GM18951 (cell line): ENCODE measurements at regions not wholly inside any gene's neighbourhood (a gene's known extent, or its start where the extent isn't known, plus 50 kb on each side); places are given as distances from the start of the nearest gene placed in this dataset.

Source experiments
- POLR2A ChIP-seq: IDR thresholded peaks from 4 replicates; pipeline ENCODE4 v1.6.1; 2011; ENCODE audit warnings: mild to moderate bottlenecking; ENCODE audit not compliant: insufficient read length, insufficient read depth; ENCODE audit errors: extremely low read depth
- in situ Hi-C: fragments of 300-500 bp; cut with MboI; formaldehyde crosslinking; loops from one replicate; pipeline ENCODE4 v1.12.0; 2022; ENCODE audit warnings: low sequenced_read_pairs, mixed read lengths, inconsistent platforms; ENCODE audit not compliant: unreplicated experiment

- no peak for TF ChIP-seq POLR2A
- in situ Hi-C loops = no loop called here
Measured at GRCh38 chr5:133785182-133785581, 172.8 kb upstream of the FSTL4 start.

- in situ Hi-C loops = no loop called here
- no peak for TF ChIP-seq POLR2A
Measured at GRCh38 chr5:133783481-133783880, 171.1 kb upstream of the FSTL4 start.

GRCh38 chr5:133782736-133783135 is 170.4 kb upstream of the FSTL4 start:
- in situ Hi-C loops = no loop called here
- no peak for TF ChIP-seq POLR2A

GRCh38 chr5:133781436-133782225 is 169.3 kb upstream of the FSTL4 start:
- in situ Hi-C loops = no loop called here
- no peak for TF ChIP-seq POLR2A

- TF ChIP-seq POLR2A = no peak
- in situ Hi-C loops = no loop called here
Measured at GRCh38 chr5:133780619-133781280, 168.4 kb upstream of the FSTL4 start.

- in situ Hi-C loops = no loop called here
- TF ChIP-seq POLR2A = no peak
Measured at GRCh38 chr5:133779828-133780475, 167.6 kb upstream of the FSTL4 start.

GRCh38 chr5:133778636-133779035 is 166.3 kb upstream of the FSTL4 start:
- no peak for TF ChIP-seq POLR2A
- in situ Hi-C loops = no loop called here

GRCh38 chr5:133777951-133778350 is 165.6 kb upstream of the FSTL4 start:
- in situ Hi-C loops = no loop called here
- no peak for TF ChIP-seq POLR2A

GRCh38 chr5:133775584-133776304 is 163.4 kb upstream of the FSTL4 start:
- no peak for TF ChIP-seq POLR2A

GRCh38 chr5:133773247-133774202 is 161.2 kb upstream of the FSTL4 start:
- in situ Hi-C loops = no loop called here
- no peak for TF ChIP-seq POLR2A

More at GRCh38 chr5:133775584-133776304, 163.4 kb upstream of the FSTL4 start:
- in situ Hi-C loops = no loop called here

- TF ChIP-seq POLR2A = no peak
- in situ Hi-C loops = no loop called here
Measured at GRCh38 chr5:133769842-133770241, 157.5 kb upstream of the FSTL4 start.

GRCh38 chr5:133763744-133764143 is 151.4 kb upstream of the FSTL4 start:
- TF ChIP-seq POLR2A = no peak
- in situ Hi-C loops = no loop called here

- in situ Hi-C loops = no loop called here
- no peak for TF ChIP-seq POLR2A
Measured at GRCh38 chr5:133761632-133762031, 149.3 kb upstream of the FSTL4 start.
